ENCODE measurements at regions not wholly inside any gene's neighbourhood (a gene's known extent, or its start where the extent isn't known, plus 50 kb on each side); places are given as distances from the start of the nearest gene placed in this dataset.

DNA sequence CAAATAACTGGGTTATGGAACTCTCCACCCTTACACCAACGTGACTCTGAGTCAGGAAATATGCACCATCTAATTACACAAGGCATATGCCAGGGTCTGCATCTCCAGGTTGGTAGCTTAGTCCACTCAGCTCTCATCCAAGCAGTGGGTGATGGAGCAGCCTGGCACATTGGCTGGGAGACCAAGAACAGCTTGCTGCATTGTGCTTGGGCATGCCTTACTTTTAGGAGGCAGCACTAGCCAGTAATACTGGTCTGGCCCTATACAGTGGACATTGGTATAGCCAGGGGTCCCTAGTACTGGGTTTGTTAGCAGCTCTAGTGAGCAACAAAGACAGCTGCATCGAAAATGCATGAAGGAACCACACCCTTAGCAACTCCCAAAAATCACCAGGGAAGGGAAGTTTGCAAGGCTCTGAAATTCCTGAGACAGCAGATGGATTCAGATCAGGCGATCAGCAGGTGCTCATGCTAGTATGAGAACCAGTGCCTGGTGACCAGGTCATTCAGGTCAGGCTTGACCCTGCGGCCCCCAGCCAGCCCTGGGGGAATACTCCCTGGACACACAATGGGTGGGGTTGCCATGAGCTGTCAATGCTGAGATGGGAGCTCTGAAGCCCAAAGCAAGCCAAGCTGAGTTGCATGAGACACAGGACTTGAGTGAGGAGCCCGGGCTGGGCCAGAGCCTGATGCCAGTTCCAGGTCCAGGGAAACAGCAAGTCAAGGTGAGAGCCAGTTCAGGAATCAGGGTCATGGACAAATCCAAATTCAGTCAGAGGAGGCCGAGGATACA is 217.9 kb upstream of the ZMIZ1 start:
- TF ChIP-seq, protein P1, sequence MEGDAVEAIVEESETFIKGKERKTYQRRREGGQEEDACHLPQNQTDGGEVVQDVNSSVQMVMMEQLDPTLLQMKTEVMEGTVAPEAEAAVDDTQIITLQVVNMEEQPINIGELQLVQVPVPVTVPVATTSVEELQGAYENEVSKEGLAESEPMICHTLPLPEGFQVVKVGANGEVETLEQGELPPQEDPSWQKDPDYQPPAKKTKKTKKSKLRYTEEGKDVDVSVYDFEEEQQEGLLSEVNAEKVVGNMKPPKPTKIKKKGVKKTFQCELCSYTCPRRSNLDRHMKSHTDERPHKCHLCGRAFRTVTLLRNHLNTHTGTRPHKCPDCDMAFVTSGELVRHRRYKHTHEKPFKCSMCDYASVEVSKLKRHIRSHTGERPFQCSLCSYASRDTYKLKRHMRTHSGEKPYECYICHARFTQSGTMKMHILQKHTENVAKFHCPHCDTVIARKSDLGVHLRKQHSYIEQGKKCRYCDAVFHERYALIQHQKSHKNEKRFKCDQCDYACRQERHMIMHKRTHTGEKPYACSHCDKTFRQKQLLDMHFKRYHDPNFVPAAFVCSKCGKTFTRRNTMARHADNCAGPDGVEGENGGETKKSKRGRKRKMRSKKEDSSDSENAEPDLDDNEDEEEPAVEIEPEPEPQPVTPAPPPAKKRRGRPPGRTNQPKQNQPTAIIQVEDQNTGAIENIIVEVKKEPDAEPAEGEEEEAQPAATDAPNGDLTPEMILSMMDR (conservative IDR thresholded peaks at IDR 0.05; ENCODE audit: low read depth, low read length): no peak
- no peak for TF ChIP-seq EZH2 (IDR thresholded peaks at IDR 0.05; ENCODE audit: borderline replicate concordance, low read depth, low read length, poor library complexity, severe bottlenecking)
